DND-41 (cell line): ENCODE measurements at regions not wholly inside any gene's neighbourhood (a gene's known extent, or its start where the extent isn't known, plus 50 kb on each side); places are given as distances from the start of the nearest gene placed in this dataset.

Experiments used
- CTCF ChIP-seq: IDR thresholded peaks from 2 replicates; pipeline ENCODE4 v1.5.1; 2012; ENCODE audit warnings: borderline replicate concordance, low read length, moderate library complexity, mild to moderate bottlenecking; ENCODE audit not compliant: poor library complexity, severe bottlenecking; ENCODE audit errors: extremely low read depth
- EZH2 ChIP-seq: IDR thresholded peaks from 3 replicates; pipeline ENCODE4 v1.6.1; 2012; ENCODE audit warnings: borderline replicate concordance, low read depth, mild to moderate bottlenecking, moderate library complexity, low read length, inconsistent platforms; ENCODE audit not compliant: severe bottlenecking

GRCh38 chr3:73284472-73284871, 223.0 kb downstream of the EBLN2 start:
- TF ChIP-seq CTCF, result no peak
- no peak for TF ChIP-seq EZH2
